Glutamatergic neuron (in vitro differentiated cells): ENCODE measurements at regions not wholly inside any gene's neighbourhood (a gene's known extent, or its start where the extent isn't known, plus 50 kb on each side); places are given as distances from the start of the nearest gene placed in this dataset.
"Not testable (repeated sequence)": the region's sequence is repeated elsewhere in the genome, so short reads cannot be mapped to it uniquely, and the experiment has no call there.

Source experiments
- DNase-seq: peaks from one replicate; pipeline ENCODE4 v3.0.0; 2022
- H3K27ac Mint-ChIP-seq: one replicate; pipeline ENCODE4 v1.8.0; 2020; ENCODE audit warnings: mild to moderate bottlenecking, mixed read lengths, inconsistent platforms; ENCODE audit not compliant: unreplicated experiment
- H3K27me3 Mint-ChIP-seq: one replicate; pipeline ENCODE4 v1.8.0; 2020; ENCODE audit warnings: mild to moderate bottlenecking, moderate library complexity, mixed read lengths, inconsistent platforms; ENCODE audit not compliant: unreplicated experiment
- H3K36me3 Mint-ChIP-seq: one replicate; pipeline ENCODE4 v1.8.0; 2020; ENCODE audit warnings: mild to moderate bottlenecking, mixed read lengths, inconsistent platforms; ENCODE audit not compliant: unreplicated experiment
- H3K4me1 Mint-ChIP-seq: one replicate; pipeline ENCODE4 v1.8.0; 2020; ENCODE audit warnings: mild to moderate bottlenecking, low read depth, mixed read lengths, inconsistent platforms; ENCODE audit not compliant: unreplicated experiment
- H3K4me3 Mint-ChIP-seq: one replicate; pipeline ENCODE4 v1.8.0; 2020; ENCODE audit warnings: mild to moderate bottlenecking, mixed read lengths, inconsistent platforms; ENCODE audit not compliant: unreplicated experiment
- H3K9me3 Mint-ChIP-seq: one replicate; pipeline ENCODE4 v1.8.0; 2020; ENCODE audit warnings: mild to moderate bottlenecking, moderate library complexity, mixed read lengths, inconsistent platforms; ENCODE audit not compliant: unreplicated experiment

GRCh38 chr16:29287871-29288535 lies 118.5 kb downstream of the NPIPB11 start:
- H3K9me3 Mint-ChIP-seq, H3K36me3 Mint-ChIP-seq, H3K27ac Mint-ChIP-seq, H3K27me3 Mint-ChIP-seq, DNase-seq: not testable (repeated sequence)
- H3K4me3 Mint-ChIP-seq: peak overlapping the region; percentile 57
- peaks cover 20% of the 10 kb centered on the region for H3K4me1 Mint-ChIP-seq

- not testable (repeated sequence) for H3K27ac Mint-ChIP-seq, H3K9me3 Mint-ChIP-seq, DNase-seq, H3K4me3 Mint-ChIP-seq, H3K27me3 Mint-ChIP-seq
- Mint-ChIP-seq H3K4me1 (peaks cover 16% of the 10 kb centered on the region), H3K36me3 (peaks cover 14% of the 10 kb centered on the region)
These were observed 119.3 kb downstream of the NPIPB11 start for GRCh38 chr16:29287246-29287645.

GRCh38 chr16:29286796-29287195 lies 119.7 kb downstream of the NPIPB11 start:
- H3K27ac Mint-ChIP-seq, H3K9me3 Mint-ChIP-seq, H3K4me3 Mint-ChIP-seq, DNase-seq, H3K27me3 Mint-ChIP-seq: not testable (repeated sequence)
- Mint-ChIP-seq H3K4me1 (peaks cover 15% of the 10 kb centered on the region), H3K36me3 (peaks cover 18% of the 10 kb centered on the region)

- not testable (repeated sequence) for DNase-seq, H3K9me3 Mint-ChIP-seq, H3K27me3 Mint-ChIP-seq, H3K4me3 Mint-ChIP-seq, H3K27ac Mint-ChIP-seq
- Mint-ChIP-seq H3K36me3 (peaks cover 22% of the 10 kb centered on the region), H3K4me1 (peaks cover 15% of the 10 kb centered on the region)
These were observed 120.3 kb downstream of the NPIPB11 start for GRCh38 chr16:29286161-29286560.

GRCh38 chr16:29285151-29285885 lies 121.2 kb downstream of the NPIPB11 start:
- H3K27ac Mint-ChIP-seq, H3K9me3 Mint-ChIP-seq, H3K4me3 Mint-ChIP-seq, H3K27me3 Mint-ChIP-seq, DNase-seq: not testable (repeated sequence)
- H3K4me1 Mint-ChIP-seq: peaks cover 15% of the 10 kb centered on the region
- peaks cover 22% of the 10 kb centered on the region for H3K36me3 Mint-ChIP-seq

GRCh38 chr16:29284723-29285122 lies 121.8 kb downstream of the NPIPB11 start:
- H3K4me3 Mint-ChIP-seq, H3K27ac Mint-ChIP-seq, DNase-seq, H3K9me3 Mint-ChIP-seq, H3K27me3 Mint-ChIP-seq: not testable (repeated sequence)
- H3K4me1 Mint-ChIP-seq: peaks cover 15% of the 10 kb centered on the region
- H3K36me3 Mint-ChIP-seq: peaks cover 22% of the 10 kb centered on the region

GRCh38 chr16:29284159-29284558 lies 122.4 kb downstream of the NPIPB11 start:
- Mint-ChIP-seq H3K36me3 (peaks cover 22% of the 10 kb centered on the region), H3K4me1 (peaks cover 14% of the 10 kb centered on the region)
- not testable (repeated sequence) for H3K27ac Mint-ChIP-seq, DNase-seq, H3K27me3 Mint-ChIP-seq, H3K4me3 Mint-ChIP-seq, H3K9me3 Mint-ChIP-seq

- peaks cover 16% of the 10 kb centered on the region for H3K36me3 Mint-ChIP-seq
- H3K4me3 Mint-ChIP-seq, H3K4me1 Mint-ChIP-seq, H3K27me3 Mint-ChIP-seq, H3K9me3 Mint-ChIP-seq, H3K27ac Mint-ChIP-seq, DNase-seq: not testable (repeated sequence)
These were observed 128.2 kb downstream of the NPIPB11 start for GRCh38 chr16:29278097-29278871.

- not testable (repeated sequence) for H3K27ac Mint-ChIP-seq, DNase-seq, H3K36me3 Mint-ChIP-seq, H3K4me1 Mint-ChIP-seq, H3K27me3 Mint-ChIP-seq, H3K9me3 Mint-ChIP-seq, H3K4me3 Mint-ChIP-seq
These were observed 130.1 kb downstream of the NPIPB11 start for GRCh38 chr16:29276446-29276845.

- peaks cover 10% of the 10 kb centered on the region for H3K27me3 Mint-ChIP-seq
- not testable (repeated sequence) for DNase-seq, H3K4me1 Mint-ChIP-seq, H3K9me3 Mint-ChIP-seq, H3K27ac Mint-ChIP-seq, H3K36me3 Mint-ChIP-seq, H3K4me3 Mint-ChIP-seq
These were observed 132.2 kb downstream of the NPIPB11 start for GRCh38 chr16:29274055-29275035.

- not testable (repeated sequence) for H3K4me1 Mint-ChIP-seq, H3K27ac Mint-ChIP-seq, H3K9me3 Mint-ChIP-seq, H3K36me3 Mint-ChIP-seq, H3K4me3 Mint-ChIP-seq, DNase-seq
- H3K27me3 Mint-ChIP-seq: peaks cover 10% of the 10 kb centered on the region
These were observed 133.0 kb downstream of the NPIPB11 start for GRCh38 chr16:29273298-29274054.
